ENCODE measurements at regions not wholly inside any gene's neighbourhood (a gene's known extent, or its start where the extent isn't known, plus 50 kb on each side); places are given as distances from the start of the nearest gene placed in this dataset.

- Histone ChIP-seq H3K9ac (ENCODE audit: extremely low read depth, insufficient read length, low read length) (no peak overlapping the region), H2BK5ac (ENCODE audit: insufficient read length, low read length) (no peak overlapping the region), H3K4me1 (ENCODE audit: insufficient read depth, low read length) (no peaks in the 10 kb centered on the region; the same call in 1 of the 2 replicates), H3K9me3 (ENCODE audit: control insufficient read depth, low read depth, low read length) (no peaks in the 10 kb centered on the region), H2BK12ac (ENCODE audit: insufficient read length, low read depth, low read length) (no peak overlapping the region), H3K79me1 (ENCODE audit: insufficient read depth, low read depth, low read length, poor library complexity, severe bottlenecking) (no peaks in the 10 kb centered on the region), H4K91ac (ENCODE audit: insufficient read length, low read depth, low read length) (no peak overlapping the region), H3K79me2 (ENCODE audit: insufficient read depth, low read length) (no peaks in the 10 kb centered on the region), H2BK120ac (ENCODE audit: low read depth, low read length, poor library complexity, severe bottlenecking) (no peak overlapping the region), H3K23ac (ENCODE audit: insufficient read length, low read depth, low read length) (no peak overlapping the region), H2AFZ (ENCODE audit: low read length) (no peak overlapping the region), H2BK20ac (ENCODE audit: low read depth, low read length, poor library complexity, severe bottlenecking) (no peak overlapping the region), H3T11ph (ENCODE audit: low read length) (no peak overlapping the region), H4K8ac (replicated peaks; ENCODE audit: insufficient read length, low read depth, low read length) (no peak overlapping the region), H4K20me1 (ENCODE audit: control insufficient read depth, insufficient read depth, insufficient read length) (no peaks in the 10 kb centered on the region), H4K5ac (ENCODE audit: insufficient read length, low read depth, low read length) (no peak overlapping the region), H3K27me3 (ENCODE audit: insufficient read depth, low read length) (no peaks in the 10 kb centered on the region), H3K14ac (ENCODE audit: insufficient read depth, low read length) (no peak overlapping the region), H2BK15ac (ENCODE audit: low read depth, low read length) (no peak overlapping the region), H3K4me2 (ENCODE audit: insufficient read depth, insufficient read length, low read length) (no peak overlapping the region), H3K56ac (ENCODE audit: insufficient read length, low read depth, low read length) (no peak overlapping the region), H3K27ac (ENCODE audit: insufficient read length, low read depth, low read length) (no peak overlapping the region), H3K4ac (ENCODE audit: low read depth, low read length) (no peak overlapping the region), H3K18ac (ENCODE audit: insufficient read length, low read depth, low read length) (no peak overlapping the region), H3K23me2 (ENCODE audit: insufficient read length, low read depth, low read length, poor library complexity, severe bottlenecking) (no peaks in the 10 kb centered on the region), H2AK5ac (ENCODE audit: insufficient read length, low read length) (no peak overlapping the region)
- H3K27ac Mint-ChIP-seq, result no peak overlapping the region
- peaks cover 4 to 12% of the 10 kb centered on the region in 2 experiments; a peak in 3 of 5 replicates for H3K9me3 Mint-ChIP-seq
- DNase-seq, result no peak
- no peak overlapping the region for H3K4me3 Mint-ChIP-seq
- no peaks in the 10 kb centered on the region for H3K4me1 Mint-ChIP-seq
- TF ChIP-seq CTCF (conservative IDR thresholded peaks at IDR 0.05), result no peak
- no CpG with 5 or more reads among the region's 3 CpGs for WGBS (ENCODE audit: extremely low coverage, insufficient read length, low lambda C conversion rate)
- H3K36me3 Mint-ChIP-seq (ENCODE audit: insufficient read depth in 1 of 3, low read depth in 3 of 3), result peaks cover 0 to 9% (median 0%) of the 10 kb centered on the region in 3 experiments; a peak in 4 of 7 replicates
- H3K27me3 Mint-ChIP-seq (ENCODE audit: low read depth), result no peaks in the 10 kb centered on the region
Measured at GRCh38 chr9:8019636-8020035, 220.1 kb upstream of the DMAC1 start.

Data from H9 (cell line).